Heart left ventricle (tissue), 16 donors: ENCODE measurements at regions not wholly inside any gene's neighbourhood (a gene's known extent, or its start where the extent isn't known, plus 50 kb on each side); places are given as distances from the start of the nearest gene placed in this dataset.

Source experiments
- ATAC-seq, 4 donors: fragments of 200-7000 bp; cut with Tn5 transposase; one replicate each; pipeline ENCODE4 v1.9.1; 2020 to 2022; ENCODE audit warnings: moderate library complexity in 4 of 4, mild to moderate bottlenecking in 3 of 4, moderate number of reproducible peaks in 1 of 4
- DNase-seq, 5 donors: peaks; one replicate each; pipeline ENCODE4 v3.0.0-alpha.2; 2020
- H3K27ac ChIP-seq, 12 donors: fragments of 200-600 bp; sonication (generic) in 4 of 12; one replicate each; pipeline versions ENCODE4 v1.5.0 to v1.8.0; 2016 to 2022; ENCODE audit warnings: mild to moderate bottlenecking in 2 of 12
- H3K27me3 ChIP-seq, 9 donors: fragments of 200-600 bp; sonication (generic) in 2 of 9; one replicate each; pipeline versions ENCODE4 v1.5.1 to v1.8.0; 2016 to 2022; ENCODE audit warnings: mild to moderate bottlenecking in 3 of 9
- H3K36me3 ChIP-seq, 9 donors: fragments of 200-600 bp; sonication (generic) in 2 of 9; one replicate each; pipeline versions ENCODE4 v1.5.0 to v1.8.0; 2018 to 2022; ENCODE audit warnings: mild to moderate bottlenecking in 2 of 9
- H3K4me1 ChIP-seq, 12 donors: fragments of 200-600 bp; sonication (generic) in 4 of 12; one replicate each; pipeline versions ENCODE4 v1.5.0 to v1.8.0; 2016 to 2022; ENCODE audit warnings: mild to moderate bottlenecking in 3 of 12
- H3K4me3 ChIP-seq, 12 donors: fragments of 200-600 bp; sonication (generic) in 4 of 12; one replicate each; pipeline versions ENCODE4 v1.5.0 to v1.8.0; 2017 to 2022; ENCODE audit warnings: mild to moderate bottlenecking in 9 of 12, moderate library complexity in 4 of 12
- H3K9me3 ChIP-seq, 12 donors: fragments of 200-600 bp; sonication (generic) in 4 of 12; one replicate each; pipeline versions ENCODE4 v1.5.0 to v1.8.0; 2016 to 2022; ENCODE audit warnings: mild to moderate bottlenecking in 1 of 12
- POLR2A ChIP-seq, 2 donors: fragments of 450-650 bp; IDR thresholded peaks; one replicate each; pipeline ENCODE4 v1.6.1; 2017; ENCODE audit warnings: antibody characterized with exemption in 2 of 2, mild to moderate bottlenecking in 2 of 2, moderate library complexity in 2 of 2
- WGBS, 4 donors: extraction: QIAGEN DNeasy Blood & Tissue Kit in 2 of 4; methylation state at CpG; one replicate each; pipeline versions ENCODE4 v1.1.5 to v1.1.7; 2013 to 2018; 5-methylcytosine and 5-hydroxymethylcytosine counted together
- intact Hi-C, 10 donors: fragments of 100-400 bp; cut with DNase I; formaldehyde crosslinking; loops; one replicate each; pipeline versions ENCODE4 v1.11.1 to v1.14.2; 2022
- TF ChIP-seq, protein P1 (sequence below), 12 donors: fragments of 200-600 bp; sonication (generic) in 4 of 12; IDR thresholded peaks; one replicate each; pipeline versions ENCODE4 v1.5.0 to v1.8.0; 2018 to 2022; ENCODE audit warnings: antibody characterized with exemption in 12 of 12, mild to moderate bottlenecking in 5 of 12
- donor health status: ischemic (EF 13 %, LVEDD 7.1; RV severe dilation, severe dysfunction).
- donor health status: healthy with polysubstance abuse.
- donor health status: DM: no; HTN: yes; CAD: no.
- donor health status: DM: no; HTN: no; CAD: no.
- donor health status: ischemic (EF 25% LVEDD 6.9; RV normal size, moderate dysfunction).
- donor health status: ischemic (EF 25% LVEDD 5.7; RV mildly dilated, moderate dysfunction).
- donor health status: healthy.
- donor health status: DM: yes; HTN: yes; CAD: no.
- donor health status: ischemic (EF 35%, LVEDD 5.7; RV mildly dilated, moderate dysfunction).
- donor health status: nonischemic (EF 11% LVEDD 7.7; RV severe dilation, severe dysfunction).
- donor health status: DM: yes; HTN: yes; CAD: no.
- donor health status: PGD.
- donor health status: ischemic (EF 29% LVEDD 5.4; RV normal size, mild dysfunction).
- donor health status: nonischemic (EF 23%, LVEDD 6.1; RV moderate dilation, normal function).

DNA sequence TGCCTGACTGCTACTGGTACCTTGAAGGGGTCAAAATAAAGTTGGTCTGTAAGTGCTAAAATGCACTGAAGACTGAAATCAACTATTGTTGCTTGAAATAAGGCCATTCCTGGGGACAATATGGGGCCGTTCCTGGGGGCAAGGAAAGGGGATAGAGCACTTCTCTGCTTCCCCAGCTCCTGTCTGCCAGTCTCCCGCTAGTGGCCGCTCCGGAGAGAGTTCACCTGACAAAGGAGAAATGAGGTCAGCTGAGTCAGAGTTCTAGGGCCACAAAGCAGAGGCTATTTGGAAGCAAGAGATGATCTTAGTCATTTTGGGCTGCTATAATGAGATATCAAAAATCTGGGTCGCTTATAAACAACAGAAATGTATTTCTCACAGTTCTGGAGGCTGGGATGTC lies 345.9 kb downstream of the TSN start:
- Histone ChIP-seq H3K9me3 (no peaks in the 10 kb centered on the region), H3K36me3 (no peaks in the 10 kb centered on the region), H3K4me3 (no peak overlapping the region), H3K27ac (no peak overlapping the region), H3K27me3 (no peaks in the 10 kb centered on the region), H3K4me1 (no peaks in the 10 kb centered on the region)
- 88 to 92% (median 89%) methylated on average over 5 of the region's 5 CpGs for WGBS, 4 donors
- intact Hi-C loops = no loop called here
- TF ChIP-seq, protein P1, sequence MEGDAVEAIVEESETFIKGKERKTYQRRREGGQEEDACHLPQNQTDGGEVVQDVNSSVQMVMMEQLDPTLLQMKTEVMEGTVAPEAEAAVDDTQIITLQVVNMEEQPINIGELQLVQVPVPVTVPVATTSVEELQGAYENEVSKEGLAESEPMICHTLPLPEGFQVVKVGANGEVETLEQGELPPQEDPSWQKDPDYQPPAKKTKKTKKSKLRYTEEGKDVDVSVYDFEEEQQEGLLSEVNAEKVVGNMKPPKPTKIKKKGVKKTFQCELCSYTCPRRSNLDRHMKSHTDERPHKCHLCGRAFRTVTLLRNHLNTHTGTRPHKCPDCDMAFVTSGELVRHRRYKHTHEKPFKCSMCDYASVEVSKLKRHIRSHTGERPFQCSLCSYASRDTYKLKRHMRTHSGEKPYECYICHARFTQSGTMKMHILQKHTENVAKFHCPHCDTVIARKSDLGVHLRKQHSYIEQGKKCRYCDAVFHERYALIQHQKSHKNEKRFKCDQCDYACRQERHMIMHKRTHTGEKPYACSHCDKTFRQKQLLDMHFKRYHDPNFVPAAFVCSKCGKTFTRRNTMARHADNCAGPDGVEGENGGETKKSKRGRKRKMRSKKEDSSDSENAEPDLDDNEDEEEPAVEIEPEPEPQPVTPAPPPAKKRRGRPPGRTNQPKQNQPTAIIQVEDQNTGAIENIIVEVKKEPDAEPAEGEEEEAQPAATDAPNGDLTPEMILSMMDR (IDR thresholded peaks at IDR 0.05) = no peak
- TF ChIP-seq POLR2A (IDR thresholded peaks at IDR 0.05) = no peak
- DNase-seq (no peak), ATAC-seq (no peak)

GRCh38 chr2:122105171-122105876 lies 349.9 kb downstream of the TSN start:
- TF ChIP-seq, protein P1 (IDR thresholded peaks at IDR 0.05) = no peak
- no peak for TF ChIP-seq POLR2A (IDR thresholded peaks at IDR 0.05)
- H3K36me3 ChIP-seq = no peaks in the 10 kb centered on the region
- intact Hi-C loops = no loop called here
- H3K27ac ChIP-seq = no peak overlapping the region
- ATAC-seq = no peak
- H3K9me3 ChIP-seq = no peaks in the 10 kb centered on the region
- 80 to 95% (median 90%) methylated on average over 2 of the region's 2 CpGs for WGBS, 4 donors
- H3K27me3 ChIP-seq = peaks cover 0 to 5% (median 0%) of the 10 kb centered on the region in 9 donors
- no peak for DNase-seq
- no peak overlapping the region for H3K4me3 ChIP-seq
- H3K4me1 ChIP-seq = no peaks in the 10 kb centered on the region

DNA sequence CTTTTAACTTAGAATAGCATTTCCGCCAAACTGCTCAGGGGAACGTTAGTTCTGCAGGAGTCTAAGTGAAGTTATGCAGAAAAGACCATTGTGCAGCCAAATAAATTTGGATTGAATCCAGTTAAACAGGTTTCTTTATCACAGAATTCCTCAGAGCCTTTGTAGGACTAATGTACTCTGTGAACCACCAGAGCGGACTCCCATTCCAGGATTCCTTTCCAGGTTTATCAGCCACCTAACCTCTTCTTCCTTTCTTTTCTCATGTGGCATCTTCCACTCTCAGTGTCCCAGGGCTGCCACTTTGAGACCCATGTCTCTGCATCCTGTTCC lies 350.4 kb downstream of the TSN start:
- WGBS, 4 donors = 27 to 42% (median 34%) methylated on average over 3 of the region's 3 CpGs
- intact Hi-C loops = no loop called here

DNA sequence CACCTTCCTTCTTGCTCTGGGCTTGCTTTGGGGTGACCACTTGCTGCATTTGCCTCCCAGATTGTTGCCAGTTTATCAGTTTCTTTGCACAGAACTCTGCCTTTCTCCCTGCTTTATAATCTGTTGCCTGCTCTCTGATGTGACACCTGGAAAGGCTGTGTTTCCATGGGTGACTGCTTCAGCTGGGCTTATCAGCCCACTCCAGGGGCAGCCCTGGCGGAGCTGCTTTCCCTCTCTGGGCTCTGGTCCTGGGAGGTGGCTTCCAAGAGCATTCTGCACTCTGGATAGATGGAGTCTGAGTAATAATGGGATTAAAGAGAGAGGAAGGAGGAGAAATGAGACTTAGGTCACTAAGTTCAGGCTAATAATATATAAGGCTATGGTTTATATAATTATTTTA lies 352.7 kb downstream of the TSN start:
- intact Hi-C loops = no loop called here
- TF ChIP-seq POLR2A (IDR thresholded peaks at IDR 0.05) = no peak
- TF ChIP-seq, protein P1 (IDR thresholded peaks at IDR 0.05) = no peak
- Histone ChIP-seq H3K4me3 (no peak overlapping the region), H3K36me3 (no peaks in the 10 kb centered on the region), H3K9me3 (no peaks in the 10 kb centered on the region), H3K27me3 (peaks cover 0 to 5% (median 0%) of the 10 kb centered on the region in 9 donors), H3K27ac (no peak overlapping the region), H3K4me1 (no peaks in the 10 kb centered on the region)
- ATAC-seq (no peak), DNase-seq (no peak)
- WGBS, 4 donors = 43 to 69% (median 58%) methylated on average over 1 of the region's 1 CpG

More for the DNA sequence above, 350.4 kb downstream of the TSN start:
- TF ChIP-seq, protein P1 (IDR thresholded peaks at IDR 0.05) = no peak
- no peak for TF ChIP-seq POLR2A (IDR thresholded peaks at IDR 0.05)
- DNase-seq (no peak), ATAC-seq (no peak)
- Histone ChIP-seq H3K4me3 (no peak overlapping the region), H3K9me3 (no peaks in the 10 kb centered on the region), H3K36me3 (no peaks in the 10 kb centered on the region), H3K27ac (no peak overlapping the region), H3K27me3 (peaks cover 0 to 5% (median 0%) of the 10 kb centered on the region in 9 donors), H3K4me1 (no peaks in the 10 kb centered on the region)
